ENCODE measurements at regions not wholly inside any gene's neighbourhood (a gene's known extent, or its start where the extent isn't known, plus 50 kb on each side); places are given as distances from the start of the nearest gene placed in this dataset.

GRCh38 chr2:239697399-239698164 is 296.8 kb upstream of the HDAC4 start:
- Histone ChIP-seq H3K36me3 (ENCODE audit: control insufficient read depth in 2 of 2, extremely low read depth in 1 of 2, insufficient read depth in 2 of 2, low read length in 2 of 2) (no peaks in the 10 kb centered on the region), H4K20me1 (ENCODE audit: control insufficient read depth, extremely low read depth, insufficient read depth, low read length) (no peaks in the 10 kb centered on the region), H3K9me3 (ENCODE audit: control insufficient read depth, low read depth, low read length) (no peaks in the 10 kb centered on the region), H3K4me3 (ENCODE audit: control insufficient read depth in 2 of 3, extremely low read depth in 1 of 3, insufficient read depth in 2 of 3, low read depth in 1 of 3, low read length in 3 of 3) (no peak overlapping the region), H3K79me2 (ENCODE audit: control insufficient read depth, insufficient read depth, low read length) (no peaks in the 10 kb centered on the region), H3K9ac (ENCODE audit: control insufficient read depth, extremely low read depth, insufficient read depth, low read length) (no peak overlapping the region), H3K4me2 (ENCODE audit: control insufficient read depth, extremely low read depth, insufficient read depth, low read depth, low read length) (no peak overlapping the region), H3K27me3 (ENCODE audit: control insufficient read depth, extremely low read depth, insufficient read depth, low read length) (no peaks in the 10 kb centered on the region), H3K4me1 (ENCODE audit: control insufficient read depth, extremely low read depth, insufficient read depth, low read length) (no peaks in the 10 kb centered on the region), H2AFZ (ENCODE audit: control insufficient read depth, low read length) (no peak overlapping the region), H3K27ac (ENCODE audit: control insufficient read depth, insufficient read depth, low read length) (no peak overlapping the region), H3K9me1 (ENCODE audit: control insufficient read depth, extremely low read depth, insufficient read depth, low read length) (no peaks in the 10 kb centered on the region)
- dilution Hi-C loops (cut with MboI; ENCODE audit: extremely low pct_ligation_motif_present, low sequenced_read_pairs), result no loop called here
- TF ChIP-seq CTCF (optimal IDR thresholded peaks at IDR 0.05 in 1 of 3, IDR thresholded peaks at IDR 0.05 in 1 of 3, conservative IDR thresholded peaks at IDR 0.05 in 1 of 3; ENCODE audit: extremely low read depth in 1 of 3, insufficient read depth in 2 of 3, low read length in 3 of 3) (no peak), EZH2 (IDR thresholded peaks at IDR 0.05; ENCODE audit: low read length) (no peak)
- no peak for FAIRE-seq
- no peak for DNase-seq (ENCODE audit: low read depth, low spot score)

- no peak for FAIRE-seq
Measured at GRCh38 chr2:239696559-239697207, 295.9 kb upstream of the HDAC4 start.

More at GRCh38 chr2:239696559-239697207, 295.9 kb upstream of the HDAC4 start:
- dilution Hi-C loops (cut with MboI; ENCODE audit: extremely low pct_ligation_motif_present, low sequenced_read_pairs), result no loop called here
- Histone ChIP-seq H2AFZ (ENCODE audit: control insufficient read depth, low read length) (no peak overlapping the region), H3K4me2 (ENCODE audit: control insufficient read depth, extremely low read depth, insufficient read depth, low read depth, low read length) (no peak overlapping the region), H3K4me1 (ENCODE audit: control insufficient read depth, extremely low read depth, insufficient read depth, low read length) (no peaks in the 10 kb centered on the region), H3K79me2 (ENCODE audit: control insufficient read depth, insufficient read depth, low read length) (no peaks in the 10 kb centered on the region), H3K9me1 (ENCODE audit: control insufficient read depth, extremely low read depth, insufficient read depth, low read length) (no peaks in the 10 kb centered on the region), H3K9ac (ENCODE audit: control insufficient read depth, extremely low read depth, insufficient read depth, low read length) (no peak overlapping the region), H3K27ac (ENCODE audit: control insufficient read depth, insufficient read depth, low read length) (no peak overlapping the region), H3K9me3 (ENCODE audit: control insufficient read depth, low read depth, low read length) (no peaks in the 10 kb centered on the region), H3K36me3 (ENCODE audit: control insufficient read depth in 2 of 2, extremely low read depth in 1 of 2, insufficient read depth in 2 of 2, low read length in 2 of 2) (no peaks in the 10 kb centered on the region), H3K27me3 (ENCODE audit: control insufficient read depth, extremely low read depth, insufficient read depth, low read length) (no peaks in the 10 kb centered on the region), H4K20me1 (ENCODE audit: control insufficient read depth, extremely low read depth, insufficient read depth, low read length) (no peaks in the 10 kb centered on the region), H3K4me3 (ENCODE audit: control insufficient read depth in 2 of 3, extremely low read depth in 1 of 3, insufficient read depth in 2 of 3, low read depth in 1 of 3, low read length in 3 of 3) (no peak overlapping the region)
- no peak for TF ChIP-seq EZH2 (IDR thresholded peaks at IDR 0.05; ENCODE audit: low read length)
- TF ChIP-seq CTCF (optimal IDR thresholded peaks at IDR 0.05 in 1 of 3, IDR thresholded peaks at IDR 0.05 in 1 of 3, conservative IDR thresholded peaks at IDR 0.05 in 1 of 3; ENCODE audit: extremely low read depth in 1 of 3, insufficient read depth in 2 of 3, low read length in 3 of 3), result no peak
- DNase-seq (ENCODE audit: low read depth, low spot score), result no peak

Data from keratinocyte (primary cell).